H1 (cell line): ENCODE measurements at regions not wholly inside any gene's neighbourhood (a gene's known extent, or its start where the extent isn't known, plus 50 kb on each side); places are given as distances from the start of the nearest gene placed in this dataset.

Experiments used
- BRCA1 ChIP-seq: IDR thresholded peaks from 2 replicates; pipeline ENCODE4 v1.6.1; 2012; ENCODE audit warnings: low read depth, low read length, improper control_type of control experiment
- CHD2 ChIP-seq: IDR thresholded peaks from 2 replicates; pipeline ENCODE4 v1.6.1; 2012; ENCODE audit warnings: low read length, improper control_type of control experiment
- CTCF ChIP-seq, 3 experiments: IDR thresholded peaks; 1 replicate in 2 of 3; 2 replicates in 1 of 3; pipeline versions ENCODE4 v1.5.1 to v1.6.1; 2011; ENCODE audit warnings: low read length in 3 of 3, mild to moderate bottlenecking in 3 of 3, inconsistent platforms in 2 of 3, low read depth in 1 of 3, moderate library complexity in 1 of 3; ENCODE audit not compliant: insufficient read depth in 1 of 3; ENCODE audit errors: control extremely low read depth in 1 of 3
- EZH2 ChIP-seq: fragments of 200-600 bp; sonication (generic); IDR thresholded peaks from 2 replicates; pipeline ENCODE4 v1.7.1; 2012; ENCODE audit warnings: low read depth, mild to moderate bottlenecking, moderate library complexity, low read length, inconsistent platforms; ENCODE audit not compliant: severe bottlenecking
- GTF2F1 ChIP-seq: IDR thresholded peaks from 2 replicates; pipeline ENCODE4 v1.6.1; 2012; ENCODE audit warnings: low read depth, low read length, improper control_type of control experiment, borderline replicate concordance
- KDM5A ChIP-seq: fragments of 200-600 bp; IDR thresholded peaks from 2 replicates; pipeline ENCODE4 v1.7.1; 2012; ENCODE audit warnings: mild to moderate bottlenecking, low read length, inconsistent platforms, mixed read lengths
- MAFK ChIP-seq: IDR thresholded peaks from 2 replicates; pipeline ENCODE4 v1.6.1; 2012; ENCODE audit warnings: low read depth, mild to moderate bottlenecking, improper control_type of control experiment, low read length
- NRF1 ChIP-seq: IDR thresholded peaks from 2 replicates; pipeline ENCODE4 v1.6.1; 2011; ENCODE audit warnings: mild to moderate bottlenecking, low read depth, low read length, improper control_type of control experiment
- POLR2AphosphoS5 ChIP-seq: IDR thresholded peaks from 2 replicates; pipeline ENCODE4 v1.6.1; 2011; ENCODE audit warnings: low read depth, low read length
- RAD21 ChIP-seq, 2 experiments: IDR thresholded peaks in 1 of 2; conservative IDR thresholded peaks in 1 of 2; 2 replicates each; pipeline ENCODE4 v1.6.1; 2011; ENCODE audit warnings: low read depth in 2 of 2, low read length in 2 of 2, improper control_type of control experiment in 1 of 2, inconsistent platforms in 1 of 2, mild to moderate bottlenecking in 1 of 2, moderate library complexity in 1 of 2
- YY1 ChIP-seq: IDR thresholded peaks from 2 replicates; pipeline ENCODE4 v1.6.1; 2011; ENCODE audit warnings: low read depth, mild to moderate bottlenecking, low read length

DNA sequence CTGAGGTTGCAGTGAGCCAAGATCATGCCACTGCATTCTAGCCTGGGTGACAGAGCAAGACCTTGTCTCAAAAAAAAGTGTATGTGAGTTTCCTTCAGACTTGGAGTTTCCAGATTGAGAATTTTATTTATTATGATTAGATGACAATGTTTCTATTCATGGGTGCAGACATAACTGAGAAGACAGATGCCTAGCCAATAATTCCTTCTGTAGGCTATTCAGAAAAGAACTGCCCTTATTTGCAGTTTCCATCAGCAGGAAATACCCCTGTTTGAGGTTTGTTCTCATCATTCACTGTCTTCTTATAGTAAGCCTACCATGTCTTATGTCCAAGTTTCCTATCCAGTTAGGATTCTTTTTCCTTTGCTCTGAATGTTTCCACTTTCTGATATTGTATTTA lies 269.0 kb downstream of the KTN1 start:
- TF ChIP-seq POLR2AphosphoS5 = no peak
- no peak for TF ChIP-seq CTCF (IDR thresholded peaks at IDR 0.05; ENCODE audit: control extremely low read depth in 1 of 3, insufficient read depth in 1 of 3, low read depth in 1 of 3, low read length in 3 of 3)
- no peak for TF ChIP-seq BRCA1
- TF ChIP-seq CHD2 = no peak
- TF ChIP-seq GTF2F1 = no peak
- no peak for TF ChIP-seq KDM5A
- no peak for TF ChIP-seq YY1
- no peak for TF ChIP-seq EZH2
- TF ChIP-seq RAD21 (IDR thresholded peaks at IDR 0.05 in 1 of 2, conservative IDR thresholded peaks at IDR 0.05 in 1 of 2; ENCODE audit: low read depth in 2 of 2, low read length in 2 of 2) = no peak
- TF ChIP-seq MAFK = no peak
- no peak for TF ChIP-seq NRF1
